Activated T-helper 2 cell treated with anti-CD3 and anti-CD28 coated beads, Interferon-gamma antibody, Interleukin-2, Interleukin-4, amounts not matched to agents 10 μg/mL and 5 μg/mL and 100 μg/mL, durations not matched to agents 14 hours and 24 hours and 36 hours (primary cell): ENCODE measurements at regions not wholly inside any gene's neighbourhood (a gene's known extent, or its start where the extent isn't known, plus 50 kb on each side); places are given as distances from the start of the nearest gene placed in this dataset.

Experiments used
- DNase-seq: peaks from one replicate; pipeline ENCODE4 v3.0.0; 2021; ENCODE audit warnings: low spot score
- H3K27ac Mint-ChIP-seq: one replicate; pipeline ENCODE4 v1.8.0; 2021; ENCODE audit warnings: mixed read lengths
- H3K27me3 Mint-ChIP-seq: one replicate; pipeline ENCODE4 v1.8.0; 2021; ENCODE audit warnings: low read depth, mixed read lengths
- H3K36me3 Mint-ChIP-seq: one replicate; pipeline ENCODE4 v1.8.0; 2021; ENCODE audit warnings: low read depth, mixed read lengths
- H3K4me1 Mint-ChIP-seq: one replicate; pipeline ENCODE4 v1.8.0; 2021; ENCODE audit warnings: low read depth, mixed read lengths
- H3K4me3 Mint-ChIP-seq: one replicate; pipeline ENCODE4 v1.8.0; 2021; ENCODE audit warnings: low read depth, mild to moderate bottlenecking, moderate library complexity, mixed read lengths
- H3K9me3 Mint-ChIP-seq: one replicate; pipeline ENCODE4 v1.8.0; 2021; ENCODE audit warnings: mixed read lengths
- intact Hi-C: fragments of 100-400 bp; cut with micrococcal nuclease; formaldehyde crosslinking; loops from one replicate; pipeline ENCODE4 v1.15.1; 2023

DNA sequence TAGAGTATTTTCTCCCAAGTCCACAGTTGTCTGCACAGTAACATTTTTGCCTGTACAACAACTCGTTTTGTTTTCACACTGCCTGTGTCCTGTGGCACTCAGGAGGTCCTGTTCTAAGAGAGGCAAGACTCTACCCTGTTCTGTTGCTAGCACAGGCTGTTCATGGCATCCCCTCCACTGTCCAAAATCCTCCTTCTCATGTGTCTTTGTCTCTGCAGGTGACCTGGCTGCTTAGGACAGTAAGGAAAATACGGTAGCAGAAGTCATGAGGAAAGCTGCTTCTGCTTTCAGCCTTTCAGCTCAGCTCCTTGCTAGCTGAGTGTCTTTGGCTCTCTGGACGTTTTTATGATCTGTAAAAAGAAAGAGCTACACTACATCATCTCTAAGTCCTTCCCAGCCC, 205.9 kb downstream of the C1D start:
- Mint-ChIP-seq H3K27me3 (no peaks in the 10 kb centered on the region), H3K4me3 (no peak overlapping the region), H3K27ac (no peak overlapping the region), H3K9me3 (no peaks in the 10 kb centered on the region), H3K36me3 (no peaks in the 10 kb centered on the region), H3K4me1 (no peaks in the 10 kb centered on the region)
- intact Hi-C loops: no loop called here
- no peak for DNase-seq

DNA sequence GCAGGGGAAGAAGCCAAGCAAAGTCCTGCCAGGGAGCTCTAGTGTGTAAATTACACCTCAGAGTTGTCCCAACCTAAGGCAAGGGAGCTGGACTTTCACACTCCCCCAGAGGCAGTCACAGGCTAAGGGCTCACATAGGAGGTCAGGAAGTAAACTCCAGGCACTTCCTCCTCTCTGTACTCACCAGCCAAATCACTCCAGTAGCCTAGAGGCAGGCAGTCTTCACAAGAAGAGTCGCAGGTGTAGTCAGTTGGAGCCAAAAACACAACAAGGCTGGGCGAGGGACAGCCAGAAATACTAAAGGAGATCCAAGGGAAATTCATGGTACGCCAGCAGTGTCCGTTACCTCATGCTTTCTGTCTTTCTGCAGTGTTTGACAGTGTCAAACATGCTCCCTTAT, 205.0 kb downstream of the C1D start:
- Mint-ChIP-seq H3K9me3 (no peaks in the 10 kb centered on the region), H3K4me1 (no peaks in the 10 kb centered on the region)
- intact Hi-C loops: no loop called here

DNA sequence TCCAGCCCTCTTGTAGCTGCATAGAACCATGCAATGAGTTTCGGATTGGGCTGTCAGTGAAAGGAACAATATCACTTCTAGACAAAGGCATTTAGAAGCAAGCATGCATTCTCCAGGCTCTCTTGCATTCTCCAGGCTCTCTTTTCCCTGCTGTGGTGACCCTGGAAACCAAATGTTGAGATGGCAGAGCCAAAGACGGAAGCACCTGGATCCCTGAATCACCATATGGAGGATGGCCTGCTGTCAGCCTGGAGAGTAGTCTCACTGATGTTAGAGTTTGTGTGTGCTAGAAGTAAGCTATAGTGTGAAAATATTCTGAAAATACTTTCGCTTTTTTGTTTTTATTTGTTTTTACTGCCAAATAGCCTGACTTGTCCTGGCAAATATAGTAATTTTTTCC, 203.9 kb downstream of the C1D start:
- no peaks in the 10 kb centered on the region for H3K9me3 Mint-ChIP-seq
- no peak for DNase-seq
- intact Hi-C loops: no loop called here
- no peaks in the 10 kb centered on the region for H3K4me1 Mint-ChIP-seq
- H3K27ac Mint-ChIP-seq: no peak overlapping the region
- H3K36me3 Mint-ChIP-seq: no peaks in the 10 kb centered on the region
- no peak overlapping the region for H3K4me3 Mint-ChIP-seq
- no peaks in the 10 kb centered on the region for H3K27me3 Mint-ChIP-seq

More for the DNA sequence above, 205.0 kb downstream of the C1D start:
- Mint-ChIP-seq H3K27ac (no peak overlapping the region), H3K4me3 (no peak overlapping the region), H3K27me3 (no peaks in the 10 kb centered on the region), H3K36me3 (no peaks in the 10 kb centered on the region)
- DNase-seq: no peak

DNA sequence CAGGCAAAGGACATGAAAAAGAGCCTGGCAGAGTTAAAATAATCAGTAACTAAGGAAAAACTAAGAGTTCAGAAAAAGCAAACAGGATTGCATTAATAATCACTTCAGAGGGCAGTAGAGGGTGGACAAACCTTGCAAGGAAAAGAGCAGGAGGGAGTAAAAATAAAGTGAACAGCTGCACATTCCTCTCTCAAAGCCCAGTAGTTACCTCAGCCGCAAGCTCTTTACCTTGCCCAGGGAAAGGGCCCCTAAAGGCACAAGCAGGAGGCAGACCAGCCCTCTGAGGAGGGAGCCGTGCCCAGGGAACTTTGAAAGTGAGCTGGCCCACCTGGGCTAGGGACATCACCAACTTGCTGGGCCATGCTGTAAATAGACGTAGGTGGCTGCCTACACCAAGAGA, 196.9 kb downstream of the C1D start:
- no peaks in the 10 kb centered on the region for H3K36me3 Mint-ChIP-seq
- no peaks in the 10 kb centered on the region for H3K27me3 Mint-ChIP-seq
- no peak for DNase-seq
- no peak overlapping the region for H3K27ac Mint-ChIP-seq
- intact Hi-C loops: no loop called here
- no peaks in the 10 kb centered on the region for H3K4me1 Mint-ChIP-seq
- no peak overlapping the region for H3K4me3 Mint-ChIP-seq
- no peaks in the 10 kb centered on the region for H3K9me3 Mint-ChIP-seq

DNA sequence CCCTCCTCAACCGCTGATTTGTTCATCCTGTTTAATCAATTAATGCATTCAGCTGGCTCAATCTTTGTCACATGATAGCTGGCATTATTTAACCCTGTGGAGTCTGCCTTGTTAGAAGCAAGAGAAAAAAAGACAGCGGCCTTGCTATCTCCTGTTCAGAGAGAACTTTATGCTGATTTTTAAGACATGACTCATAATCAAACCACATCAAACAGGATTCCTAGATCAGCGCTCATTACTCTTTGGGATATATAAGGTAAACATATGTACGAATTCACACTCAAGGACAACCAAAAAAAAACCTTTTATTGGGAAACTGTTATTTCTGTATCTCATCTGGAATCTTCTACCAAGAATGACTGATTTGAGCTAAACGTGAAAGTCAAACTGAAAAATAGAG, 195.1 kb downstream of the C1D start:
- H3K9me3 Mint-ChIP-seq: no peaks in the 10 kb centered on the region
- H3K27ac Mint-ChIP-seq: no peak overlapping the region
- H3K36me3 Mint-ChIP-seq: no peaks in the 10 kb centered on the region
- intact Hi-C loops: no loop called here
- no peaks in the 10 kb centered on the region for H3K27me3 Mint-ChIP-seq
- H3K4me1 Mint-ChIP-seq: no peaks in the 10 kb centered on the region
- no peak overlapping the region for H3K4me3 Mint-ChIP-seq
- no peak for DNase-seq

DNA sequence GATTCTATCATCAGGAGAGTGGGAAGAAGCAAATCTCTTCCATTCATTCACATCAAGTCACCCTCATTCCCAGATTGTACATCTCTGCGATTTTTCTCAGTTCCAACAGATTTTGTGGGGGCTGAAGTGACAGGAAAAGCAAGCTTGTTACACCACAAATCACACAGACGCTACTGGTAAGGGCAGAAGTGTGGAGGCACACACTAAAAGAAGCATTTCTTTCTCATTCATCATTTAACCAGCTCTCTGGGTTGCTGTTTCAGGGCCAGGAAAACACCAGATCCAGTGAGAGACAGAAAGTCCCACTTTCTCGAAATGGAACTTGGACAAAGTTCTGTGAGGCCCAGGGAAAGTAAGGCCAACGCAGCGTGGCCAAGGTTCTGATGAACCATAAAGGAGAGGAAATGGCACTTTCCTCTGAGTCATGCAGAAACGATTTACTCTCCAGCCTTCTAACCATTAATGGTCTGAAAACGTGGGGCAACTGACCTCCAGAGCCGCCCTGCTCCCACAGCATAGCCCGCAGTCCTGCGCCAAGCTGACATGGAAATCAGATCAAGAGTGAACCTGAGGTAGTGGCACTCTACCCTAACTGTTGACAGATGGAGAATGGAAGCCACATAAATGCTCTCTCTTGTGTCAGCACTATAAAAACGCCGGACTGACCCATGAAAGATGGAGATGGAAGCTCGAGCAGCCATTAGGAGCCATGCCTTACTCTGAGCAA, 191.0 kb downstream of the C1D start:
- Mint-ChIP-seq H3K36me3 (no peaks in the 10 kb centered on the region), H3K9me3 (no peaks in the 10 kb centered on the region), H3K27ac (no peak overlapping the region), H3K4me3 (no peak overlapping the region), H3K27me3 (no peaks in the 10 kb centered on the region), H3K4me1 (no peaks in the 10 kb centered on the region)
- intact Hi-C loops: no loop called here
- DNase-seq: no peak

DNA sequence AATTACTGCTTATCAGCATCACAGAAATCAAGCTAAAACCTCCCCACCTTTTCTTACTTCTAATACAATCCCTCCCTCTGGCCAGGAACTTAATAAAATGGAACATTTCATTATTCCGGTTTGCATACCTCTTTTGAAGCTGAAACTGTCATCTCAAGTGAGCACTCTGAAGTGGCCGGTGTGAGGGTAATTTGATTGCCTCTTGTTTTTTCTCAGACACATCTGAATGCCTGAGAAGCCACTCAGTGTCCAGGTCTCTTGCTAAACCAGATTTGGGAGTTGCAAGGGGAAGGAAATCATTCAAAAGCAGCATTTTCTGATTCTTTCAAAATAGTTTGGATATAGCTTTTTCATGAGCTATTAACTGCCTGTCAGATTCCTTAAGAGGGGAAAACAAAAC, 190.3 kb downstream of the C1D start:
- Mint-ChIP-seq H3K4me3 (no peak overlapping the region), H3K27me3 (no peaks in the 10 kb centered on the region), H3K36me3 (no peaks in the 10 kb centered on the region), H3K9me3 (no peaks in the 10 kb centered on the region), H3K4me1 (no peaks in the 10 kb centered on the region), H3K27ac (no peak overlapping the region)
- DNase-seq: no peak
- intact Hi-C loops: no loop called here

DNA sequence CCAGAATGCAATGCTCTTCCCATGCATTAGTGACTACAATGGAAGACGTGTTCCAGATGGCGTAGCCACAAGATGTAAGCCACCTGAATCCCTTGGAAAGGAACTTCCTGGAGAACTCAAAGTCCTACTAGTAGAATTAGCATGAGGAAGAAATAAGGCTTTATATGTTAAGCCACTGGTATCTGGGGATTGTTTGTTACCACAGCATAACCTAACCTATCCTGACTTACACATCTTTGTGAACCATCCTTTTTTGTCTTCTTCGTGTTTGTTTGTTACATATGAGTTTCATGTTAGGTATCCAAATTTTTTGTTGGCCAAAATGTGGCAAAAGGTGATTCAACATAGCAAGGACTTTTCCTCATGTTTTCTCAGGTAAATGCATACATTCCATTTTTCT, 188.9 kb downstream of the C1D start:
- H3K27ac Mint-ChIP-seq: no peak overlapping the region
- H3K4me3 Mint-ChIP-seq: no peak overlapping the region
- no peaks in the 10 kb centered on the region for H3K36me3 Mint-ChIP-seq
- intact Hi-C loops: no loop called here
- H3K9me3 Mint-ChIP-seq: no peaks in the 10 kb centered on the region
- no peak for DNase-seq
- no peaks in the 10 kb centered on the region for H3K4me1 Mint-ChIP-seq
- no peaks in the 10 kb centered on the region for H3K27me3 Mint-ChIP-seq

DNA sequence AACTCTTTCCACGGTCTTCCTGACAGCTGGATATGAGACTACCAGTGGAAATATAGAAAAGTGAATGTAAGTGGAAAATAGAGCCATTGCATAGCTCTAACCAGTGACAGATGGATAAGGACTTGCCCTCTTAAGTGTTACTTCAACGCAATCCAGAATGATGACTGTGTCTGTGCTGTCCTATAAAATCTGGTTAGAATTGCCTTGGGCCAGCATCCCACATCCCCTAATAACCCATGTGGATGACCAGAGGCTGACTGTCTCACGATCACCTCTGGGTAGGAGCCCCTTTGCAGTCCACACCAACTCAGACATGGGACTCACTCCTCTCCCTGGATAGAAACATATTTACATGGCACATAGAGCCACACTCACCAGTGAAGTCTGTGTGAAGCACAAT, 186.6 kb downstream of the C1D start:
- no peaks in the 10 kb centered on the region for H3K27me3 Mint-ChIP-seq
- H3K4me1 Mint-ChIP-seq: no peaks in the 10 kb centered on the region
- H3K4me3 Mint-ChIP-seq: no peak overlapping the region
- no peaks in the 10 kb centered on the region for H3K9me3 Mint-ChIP-seq
- intact Hi-C loops: no loop called here
- no peak overlapping the region for H3K27ac Mint-ChIP-seq
- H3K36me3 Mint-ChIP-seq: no peaks in the 10 kb centered on the region
- DNase-seq: no peak

DNA sequence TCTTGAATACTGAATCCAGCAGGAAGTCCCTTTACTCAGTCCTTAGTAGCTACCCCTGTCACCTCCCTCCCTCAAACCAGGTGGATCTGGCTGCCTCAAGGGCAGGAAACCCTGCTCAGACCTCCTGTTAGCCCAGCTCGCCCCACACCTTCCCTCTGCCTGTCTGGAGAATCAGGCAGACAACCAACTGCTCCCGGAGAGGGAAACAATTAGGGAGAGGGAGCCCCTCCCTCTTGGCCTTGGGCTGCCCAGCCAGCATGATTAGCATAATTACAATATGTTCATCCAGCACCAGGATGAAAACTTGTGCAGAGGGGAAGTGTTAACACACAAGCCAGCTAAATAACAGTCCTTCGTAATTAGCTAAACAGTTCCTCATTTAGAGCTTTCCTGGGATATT, 185.5 kb downstream of the C1D start:
- H3K27me3 Mint-ChIP-seq: no peaks in the 10 kb centered on the region
- no peaks in the 10 kb centered on the region for H3K36me3 Mint-ChIP-seq
- DNase-seq: no peak
- intact Hi-C loops: no loop called here
- no peaks in the 10 kb centered on the region for H3K9me3 Mint-ChIP-seq
- no peak overlapping the region for H3K4me3 Mint-ChIP-seq
- no peak overlapping the region for H3K27ac Mint-ChIP-seq
- H3K4me1 Mint-ChIP-seq: no peaks in the 10 kb centered on the region

DNA sequence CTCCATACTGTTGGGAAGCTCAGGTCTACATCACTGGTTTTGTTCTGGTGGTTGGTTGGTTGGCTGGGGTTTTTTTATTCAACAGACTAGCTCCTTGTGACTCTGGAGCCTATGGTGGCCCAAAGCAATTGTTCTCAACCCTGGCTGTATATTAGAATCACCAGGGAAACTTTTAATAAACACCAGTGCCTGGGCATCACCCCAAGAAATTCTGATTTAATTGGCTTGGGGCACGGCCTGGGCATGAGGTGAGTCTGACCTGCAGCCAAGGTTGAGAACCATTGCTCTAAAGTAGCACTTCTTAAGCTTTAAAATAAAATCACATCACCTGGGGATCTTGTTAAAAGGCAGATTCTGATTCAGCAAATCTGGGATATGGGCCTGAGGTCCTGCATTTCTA, 184.1 kb downstream of the C1D start:
- Mint-ChIP-seq H3K27ac (no peak overlapping the region), H3K9me3 (no peaks in the 10 kb centered on the region), H3K4me1 (no peaks in the 10 kb centered on the region), H3K27me3 (no peaks in the 10 kb centered on the region), H3K4me3 (no peak overlapping the region), H3K36me3 (no peaks in the 10 kb centered on the region)
- DNase-seq: no peak
- intact Hi-C loops: no loop called here

DNA sequence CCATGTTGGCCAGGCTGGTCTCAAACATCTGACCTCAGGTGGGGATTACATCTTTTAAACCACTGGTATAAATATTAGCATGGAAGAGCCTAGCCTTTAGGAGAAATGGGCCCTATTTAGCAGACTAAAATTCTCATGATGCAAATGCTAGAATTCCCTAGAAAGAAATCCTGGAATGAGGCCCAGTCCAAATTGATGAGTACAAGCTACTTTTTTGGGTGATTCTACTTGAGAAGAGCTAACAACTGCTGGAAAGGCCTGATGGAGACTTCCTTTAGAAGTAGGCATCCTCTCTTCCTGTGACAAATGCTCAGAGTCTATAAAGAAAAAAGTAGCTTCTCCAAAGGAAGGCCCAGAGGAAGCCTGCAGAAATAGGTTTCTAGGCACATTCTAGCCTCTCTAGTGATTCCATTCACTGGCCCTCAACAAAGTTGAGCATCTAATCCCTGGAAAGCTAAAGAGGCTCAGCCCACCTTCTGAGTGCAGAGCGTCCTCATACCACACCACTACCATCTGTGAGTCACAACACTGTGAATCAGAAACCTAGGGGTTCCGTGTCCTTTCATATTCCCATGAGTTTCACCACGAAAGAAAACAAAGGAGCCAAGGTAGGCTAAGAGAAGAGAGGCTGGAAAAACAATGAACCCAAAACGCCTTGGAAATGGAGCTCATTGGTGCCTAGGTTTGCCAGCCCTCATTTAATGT, 183.1 kb downstream of the C1D start:
- intact Hi-C loops: no loop called here
- no peaks in the 10 kb centered on the region for H3K4me1 Mint-ChIP-seq
- no peaks in the 10 kb centered on the region for H3K9me3 Mint-ChIP-seq
- no peak overlapping the region for H3K4me3 Mint-ChIP-seq
- no peak overlapping the region for H3K27ac Mint-ChIP-seq
- H3K36me3 Mint-ChIP-seq: no peaks in the 10 kb centered on the region
- no peak for DNase-seq
- H3K27me3 Mint-ChIP-seq: no peaks in the 10 kb centered on the region

DNA sequence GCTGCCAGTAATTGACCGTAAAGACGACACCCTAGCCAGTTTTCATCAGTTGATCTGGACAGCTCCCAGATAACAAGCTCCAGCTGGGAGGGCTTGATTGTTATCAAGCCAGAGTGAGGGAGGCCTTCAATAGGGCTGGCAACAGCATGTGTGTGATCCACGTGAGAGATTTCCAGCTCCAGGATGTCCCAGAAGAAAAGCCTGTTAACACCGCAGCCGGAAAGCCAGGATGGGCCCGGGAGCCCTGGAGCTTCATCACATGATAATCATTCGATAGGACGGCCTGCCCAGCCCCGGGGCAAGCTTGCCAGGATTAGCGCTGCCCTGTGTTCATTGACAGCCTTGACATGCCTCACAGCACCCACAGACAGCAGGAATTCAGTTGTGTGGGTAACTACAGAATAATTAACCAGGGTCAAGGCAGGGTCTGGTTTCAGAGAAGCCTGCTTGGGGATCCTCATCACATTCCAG, 182.5 kb downstream of the C1D start:
- H3K4me3 Mint-ChIP-seq: no peak overlapping the region
- no peaks in the 10 kb centered on the region for H3K9me3 Mint-ChIP-seq
- no peak for DNase-seq
- no peak overlapping the region for H3K27ac Mint-ChIP-seq
- H3K27me3 Mint-ChIP-seq: no peaks in the 10 kb centered on the region
- no peaks in the 10 kb centered on the region for H3K36me3 Mint-ChIP-seq
- intact Hi-C loops: no loop called here
- no peaks in the 10 kb centered on the region for H3K4me1 Mint-ChIP-seq
